HG03442 (cell line): ENCODE measurements at regions not wholly inside any gene's neighbourhood (a gene's known extent, or its start where the extent isn't known, plus 50 kb on each side); places are given as distances from the start of the nearest gene placed in this dataset.

Source experiments
- ATAC-seq: cut with Tn5 transposase; IDR thresholded peaks from one replicate; pipeline ENCODE4 v1.9.1; 2021; ENCODE audit warnings: mild to moderate bottlenecking, moderate library complexity; ENCODE audit not compliant: unreplicated experiment

- no peak for ATAC-seq
Measured at GRCh38 chr20:39670988-39671387, 708.8 kb downstream of the DHX35 start.

- no peak for ATAC-seq
Measured at GRCh38 chr20:39669659-39670058, 707.5 kb downstream of the DHX35 start.

- ATAC-seq = no peak
Measured at GRCh38 chr20:39668038-39668437, 705.9 kb downstream of the DHX35 start.

GRCh38 chr20:39661833-39662232 lies 699.7 kb downstream of the DHX35 start:
- ATAC-seq = no peak

- ATAC-seq = no peak
Measured at GRCh38 chr20:39660965-39661364, 698.8 kb downstream of the DHX35 start.

- no peak for ATAC-seq
Measured at GRCh38 chr20:39660226-39660625, 698.1 kb downstream of the DHX35 start.

- no peak for ATAC-seq
Measured at GRCh38 chr20:39658662-39659409, 696.7 kb downstream of the DHX35 start.

- no peak for ATAC-seq
Measured at GRCh38 chr20:39654171-39654570, 692.0 kb downstream of the DHX35 start.

- no peak for ATAC-seq
Measured at GRCh38 chr20:39651645-39652325, 689.6 kb downstream of the DHX35 start.

- no peak for ATAC-seq
Measured at GRCh38 chr20:39646874-39647413, 684.8 kb downstream of the DHX35 start.

GRCh38 chr20:39645131-39645530 lies 683.0 kb downstream of the DHX35 start:
- ATAC-seq = no peak

- no peak for ATAC-seq
Measured at GRCh38 chr20:39643292-39643691, 681.1 kb downstream of the DHX35 start.

GRCh38 chr20:39641423-39641822 lies 679.3 kb downstream of the DHX35 start:
- ATAC-seq = no peak

- no peak for ATAC-seq
Measured at GRCh38 chr20:39640147-39640546, 678.0 kb downstream of the DHX35 start.

- ATAC-seq = no peak
Measured at GRCh38 chr20:39638731-39639130, 676.6 kb downstream of the DHX35 start.

- ATAC-seq = no peak
Measured at GRCh38 chr20:39633689-39634088, 671.5 kb downstream of the DHX35 start.

- no peak for ATAC-seq
Measured at GRCh38 chr20:39632757-39633156, 670.6 kb downstream of the DHX35 start.

- ATAC-seq = no peak
Measured at GRCh38 chr20:39632176-39632575, 670.0 kb downstream of the DHX35 start.

GRCh38 chr20:39631557-39631956 lies 669.4 kb downstream of the DHX35 start:
- ATAC-seq = no peak

- ATAC-seq = no peak
Measured at GRCh38 chr20:39630215-39630908, 668.2 kb downstream of the DHX35 start.

- no peak for ATAC-seq
Measured at GRCh38 chr20:39627765-39628164, 665.6 kb downstream of the DHX35 start.

GRCh38 chr20:39624316-39624715 lies 662.2 kb downstream of the DHX35 start:
- no peak for ATAC-seq
